ENCODE measurements at regions not wholly inside any gene's neighbourhood (a gene's known extent, or its start where the extent isn't known, plus 50 kb on each side); places are given as distances from the start of the nearest gene placed in this dataset.
"Not testable (repeated sequence)": the region's sequence is repeated elsewhere in the genome, so short reads cannot be mapped to it uniquely, and the experiment has no call there.

DNA sequence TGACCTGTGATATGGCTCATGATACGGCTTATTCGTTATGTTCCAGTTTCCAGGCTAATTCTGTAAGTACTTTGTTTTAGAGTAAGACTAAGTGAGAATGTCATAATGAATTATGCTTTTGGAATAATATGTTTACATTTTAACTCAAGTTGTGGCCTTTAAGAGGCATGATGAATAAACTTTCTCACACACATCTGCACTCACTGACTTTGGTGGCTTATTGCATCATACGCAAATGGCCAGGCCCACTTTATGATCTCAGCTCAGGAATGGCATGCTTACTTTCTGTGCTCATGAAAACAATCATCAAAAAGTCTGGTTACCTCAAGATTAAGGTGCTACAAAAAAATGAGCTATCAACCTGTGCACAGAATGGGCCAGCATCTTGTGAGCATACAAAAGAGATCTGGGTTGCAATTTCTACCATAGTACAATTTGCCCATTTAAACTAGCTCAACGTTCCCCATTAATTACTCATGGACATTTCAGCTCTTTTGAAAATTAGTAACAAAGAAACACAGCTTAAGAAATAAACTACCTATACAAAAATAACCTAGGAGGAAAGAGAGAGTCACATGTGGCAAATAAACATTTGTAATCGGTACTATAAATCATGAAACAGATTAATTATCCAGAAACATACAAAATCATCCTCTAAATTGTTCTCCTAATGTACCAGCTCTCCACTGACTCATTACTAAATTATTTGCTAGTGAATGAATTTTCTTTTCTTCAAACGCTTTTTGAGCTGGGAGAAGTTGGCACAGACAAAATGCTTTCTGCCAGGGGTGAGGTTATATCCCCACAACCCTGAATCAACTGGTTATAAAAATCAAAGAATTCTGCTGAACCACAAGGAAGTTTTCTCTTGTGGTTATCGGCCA lies 439.0 kb upstream of the ADAMTS9 start:
- Mint-ChIP-seq H3K36me3 (ENCODE audit: low read depth) (peaks cover 2% of the 10 kb centered on the region), H3K27me3 (ENCODE audit: low read depth) (peaks cover 11% of the 10 kb centered on the region), H3K4me1 (ENCODE audit: low read depth) (peaks cover 6% of the 10 kb centered on the region), H3K27ac (ENCODE audit: unreplicated experiment) (no peak overlapping the region), H3K4me3 (ENCODE audit: unreplicated experiment) (no peak overlapping the region), H3K9me3 (ENCODE audit: low read depth) (peaks cover 7% of the 10 kb centered on the region)
- TF ChIP-seq, protein P1, sequence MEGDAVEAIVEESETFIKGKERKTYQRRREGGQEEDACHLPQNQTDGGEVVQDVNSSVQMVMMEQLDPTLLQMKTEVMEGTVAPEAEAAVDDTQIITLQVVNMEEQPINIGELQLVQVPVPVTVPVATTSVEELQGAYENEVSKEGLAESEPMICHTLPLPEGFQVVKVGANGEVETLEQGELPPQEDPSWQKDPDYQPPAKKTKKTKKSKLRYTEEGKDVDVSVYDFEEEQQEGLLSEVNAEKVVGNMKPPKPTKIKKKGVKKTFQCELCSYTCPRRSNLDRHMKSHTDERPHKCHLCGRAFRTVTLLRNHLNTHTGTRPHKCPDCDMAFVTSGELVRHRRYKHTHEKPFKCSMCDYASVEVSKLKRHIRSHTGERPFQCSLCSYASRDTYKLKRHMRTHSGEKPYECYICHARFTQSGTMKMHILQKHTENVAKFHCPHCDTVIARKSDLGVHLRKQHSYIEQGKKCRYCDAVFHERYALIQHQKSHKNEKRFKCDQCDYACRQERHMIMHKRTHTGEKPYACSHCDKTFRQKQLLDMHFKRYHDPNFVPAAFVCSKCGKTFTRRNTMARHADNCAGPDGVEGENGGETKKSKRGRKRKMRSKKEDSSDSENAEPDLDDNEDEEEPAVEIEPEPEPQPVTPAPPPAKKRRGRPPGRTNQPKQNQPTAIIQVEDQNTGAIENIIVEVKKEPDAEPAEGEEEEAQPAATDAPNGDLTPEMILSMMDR (IDR thresholded peaks at IDR 0.05), result no peak
- no peak for DNase-seq (ENCODE audit: low spot score)

DNA sequence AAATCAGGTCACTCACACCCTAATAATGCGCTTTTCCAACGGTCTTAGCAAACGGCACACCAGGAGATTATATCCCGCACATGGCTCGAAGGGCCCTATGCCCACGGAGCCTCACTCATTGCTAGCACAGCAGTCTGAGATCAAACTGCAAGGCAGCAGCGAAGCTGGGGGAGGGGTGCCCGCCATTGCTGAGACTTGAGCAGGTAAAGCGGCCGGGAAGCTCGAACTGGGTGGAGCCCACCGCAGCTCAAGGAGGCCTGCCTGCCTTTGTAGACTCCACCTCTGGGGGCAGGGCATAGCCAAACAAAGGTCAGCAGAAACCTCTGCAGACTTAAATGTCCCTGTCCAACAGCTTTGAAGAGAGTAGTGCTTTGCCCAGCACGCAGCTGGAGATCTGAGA lies 432.4 kb upstream of the ADAMTS9 start:
- H3K36me3 Mint-ChIP-seq (ENCODE audit: low read depth); H3K27ac Mint-ChIP-seq (ENCODE audit: unreplicated experiment); DNase-seq (ENCODE audit: low spot score); H3K4me1 Mint-ChIP-seq (ENCODE audit: low read depth); H3K4me3 Mint-ChIP-seq (ENCODE audit: unreplicated experiment): not testable (repeated sequence)
- Mint-ChIP-seq H3K9me3 (ENCODE audit: low read depth) (peaks cover 18% of the 10 kb centered on the region), H3K27me3 (ENCODE audit: low read depth) (peaks cover 20% of the 10 kb centered on the region)

DNA sequence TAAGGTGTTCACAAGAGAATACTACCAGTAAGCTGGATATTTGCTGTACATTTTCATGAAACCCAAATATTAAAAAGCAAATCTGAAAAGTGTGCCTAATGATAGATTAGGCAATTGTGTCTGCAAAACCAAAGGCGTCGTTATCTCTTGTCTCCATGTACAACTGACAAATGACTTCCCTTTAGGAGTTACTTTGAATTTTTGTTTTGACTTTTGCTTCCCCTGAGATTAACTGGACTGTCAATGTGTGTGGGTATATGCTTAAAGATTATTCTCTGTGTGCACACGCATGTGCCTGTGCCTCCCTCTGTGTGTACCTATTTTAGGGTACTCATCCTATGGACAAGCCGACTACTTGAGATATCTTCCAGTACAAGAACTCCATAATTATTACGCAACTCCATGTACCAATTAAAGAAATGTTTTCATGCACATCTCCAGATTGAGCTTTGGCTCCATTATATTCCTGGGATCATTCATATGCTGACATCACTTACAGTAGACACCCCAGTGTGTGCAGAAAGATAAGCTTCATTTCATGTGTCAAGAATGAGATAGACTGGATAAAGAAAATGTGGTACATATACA lies 431.2 kb upstream of the ADAMTS9 start:
- DNase-seq (ENCODE audit: low spot score), result no peak
- Mint-ChIP-seq H3K4me1 (ENCODE audit: low read depth) (no peaks in the 10 kb centered on the region), H3K9me3 (ENCODE audit: low read depth) (peaks cover 18% of the 10 kb centered on the region), H3K27me3 (ENCODE audit: low read depth) (peaks cover 20% of the 10 kb centered on the region), H3K36me3 (ENCODE audit: low read depth) (peaks cover 2% of the 10 kb centered on the region), H3K4me3 (ENCODE audit: unreplicated experiment) (no peak overlapping the region), H3K27ac (ENCODE audit: unreplicated experiment) (no peak overlapping the region)
- TF ChIP-seq, protein P1 (IDR thresholded peaks at IDR 0.05), result no peak

DNA sequence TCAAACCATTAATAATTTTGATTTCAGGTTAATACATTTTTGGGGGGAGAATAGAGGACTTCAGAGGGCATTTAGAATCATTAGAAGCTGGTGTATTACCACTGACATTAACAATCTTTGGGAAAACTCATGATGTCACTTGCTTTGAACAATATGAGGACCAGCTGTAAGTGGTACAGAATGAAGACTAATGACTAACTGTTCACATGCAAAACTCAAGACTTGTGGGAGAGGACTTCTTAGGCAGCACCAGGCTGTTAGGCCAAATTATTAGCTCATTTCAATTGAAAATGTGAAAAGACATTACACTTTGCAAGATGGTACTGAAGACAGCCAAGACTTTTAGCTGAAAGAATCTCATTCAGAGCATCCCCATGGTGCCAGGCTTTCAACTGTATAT lies 426.2 kb upstream of the ADAMTS9 start:
- no peaks in the 10 kb centered on the region for H3K4me1 Mint-ChIP-seq (ENCODE audit: low read depth)
- H3K4me3 Mint-ChIP-seq (ENCODE audit: unreplicated experiment), result no peak overlapping the region
- no peak for DNase-seq (ENCODE audit: low spot score)
- H3K27me3 Mint-ChIP-seq (ENCODE audit: low read depth), result peaks cover 16% of the 10 kb centered on the region
- peaks cover 3% of the 10 kb centered on the region for H3K9me3 Mint-ChIP-seq (ENCODE audit: low read depth)
- TF ChIP-seq, protein P1 (IDR thresholded peaks at IDR 0.05), result no peak
- H3K36me3 Mint-ChIP-seq (ENCODE audit: low read depth), result no peaks in the 10 kb centered on the region
- no peak overlapping the region for H3K27ac Mint-ChIP-seq (ENCODE audit: unreplicated experiment)

DNA sequence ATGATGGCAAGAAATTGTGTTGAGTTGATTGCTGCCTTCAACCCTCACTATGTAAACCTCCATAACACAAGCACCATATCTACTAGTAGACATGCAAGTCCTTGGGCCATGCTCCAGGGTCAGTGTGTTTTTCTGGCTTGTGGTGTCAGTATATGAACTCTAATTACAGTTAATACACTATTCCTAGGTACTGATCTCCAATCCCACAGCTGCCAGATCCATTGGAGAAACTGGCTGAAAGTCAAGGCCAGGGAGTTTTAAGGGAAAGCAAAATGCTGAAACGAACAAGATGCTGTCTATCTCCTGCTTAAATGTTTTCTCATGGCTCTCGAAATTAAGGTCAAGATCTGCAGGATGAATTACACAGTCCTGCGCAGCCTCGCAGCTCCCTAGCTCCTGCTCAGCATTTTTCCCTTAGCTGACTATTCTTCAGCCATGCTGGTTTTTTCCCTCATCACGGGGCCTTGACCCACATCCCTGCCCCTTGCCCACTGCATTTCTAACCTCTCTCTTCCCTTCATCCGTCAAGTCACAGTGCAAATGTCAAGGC lies 425.0 kb upstream of the ADAMTS9 start:
- DNase-seq (ENCODE audit: low spot score), result no peak
- H3K4me3 Mint-ChIP-seq (ENCODE audit: unreplicated experiment), result no peak overlapping the region
- H3K4me1 Mint-ChIP-seq (ENCODE audit: low read depth), result no peaks in the 10 kb centered on the region
- H3K27me3 Mint-ChIP-seq (ENCODE audit: low read depth), result peaks cover 13% of the 10 kb centered on the region
- no peaks in the 10 kb centered on the region for H3K36me3 Mint-ChIP-seq (ENCODE audit: low read depth)
- no peaks in the 10 kb centered on the region for H3K9me3 Mint-ChIP-seq (ENCODE audit: low read depth)
- H3K27ac Mint-ChIP-seq (ENCODE audit: unreplicated experiment), result no peak overlapping the region
- TF ChIP-seq, protein P1 (IDR thresholded peaks at IDR 0.05), result no peak
